Lung (tissue), 11 donors: ENCODE measurements at regions not wholly inside any gene's neighbourhood (a gene's known extent, or its start where the extent isn't known, plus 50 kb on each side); places are given as distances from the start of the nearest gene placed in this dataset.

ENCODE experiments used
- ATAC-seq: fragments of 200-7000 bp; cut with Tn5 transposase; one replicate; pipeline ENCODE4 v1.9.1; 2020; ENCODE audit warnings: moderate number of reproducible peaks; ENCODE audit not compliant: insufficient read depth, low FRiP score
- DNase-seq, 3 donors: peaks; one replicate each; pipeline ENCODE4 v3.0.0-alpha.2; 2013 to 2017
- H3K27ac ChIP-seq, 2 donors: one replicate each; pipeline ENCODE4 v1.5.1; 2013; ENCODE audit warnings: mild to moderate bottlenecking in 2 of 2, moderate library complexity in 2 of 2, control low read depth in 1 of 2, inconsistent platforms in 1 of 2, low read depth in 1 of 2, low read length in 1 of 2
- H3K27me3 ChIP-seq, 3 donors: one replicate each; pipeline ENCODE4 v1.5.1; 2013; ENCODE audit warnings: low read length in 2 of 3; ENCODE audit not compliant: control insufficient read depth in 3 of 3, insufficient read depth in 3 of 3
- H3K36me3 ChIP-seq, 4 donors: one replicate each; pipeline ENCODE4 v1.5.1; 2013; ENCODE audit warnings: low read length in 4 of 4, mild to moderate bottlenecking in 1 of 4, moderate library complexity in 1 of 4; ENCODE audit not compliant: control insufficient read depth in 4 of 4, insufficient read depth in 4 of 4
- H3K4me1 ChIP-seq, 5 donors: one replicate each; pipeline ENCODE4 v1.5.1; 2013; ENCODE audit warnings: low read length in 5 of 5, mild to moderate bottlenecking in 2 of 5, moderate library complexity in 1 of 5; ENCODE audit not compliant: control insufficient read depth in 5 of 5, insufficient read depth in 5 of 5
- H3K4me3 ChIP-seq: one replicate; pipeline ENCODE4 v1.5.1; 2013; ENCODE audit warnings: mild to moderate bottlenecking, control low read depth, moderate library complexity
- H3K9ac ChIP-seq, 2 donors: one replicate each; pipeline ENCODE4 v1.5.1; 2013; ENCODE audit warnings: low read length in 2 of 2, control low read depth in 1 of 2; ENCODE audit not compliant: insufficient read depth in 1 of 2
- H3K9me3 ChIP-seq, 4 donors: one replicate each; pipeline ENCODE4 v1.5.1; 2013; ENCODE audit warnings: low read length in 3 of 4, mild to moderate bottlenecking in 1 of 4, moderate library complexity in 1 of 4; ENCODE audit not compliant: control insufficient read depth in 4 of 4, insufficient read depth in 3 of 4
- CTCF ChIP-seq: IDR thresholded peaks from 2 replicates; pipeline ENCODE4 v1.5.1; 2012; ENCODE audit warnings: mild to moderate bottlenecking; ENCODE audit errors: control extremely low read depth, extremely low read depth
- WGBS, 2 donors: extraction: QIAGEN DNeasy Blood & Tissue Kit; methylation state at CpG; one replicate each; pipeline ENCODE4 v1.1.7; 2013; 5-methylcytosine and 5-hydroxymethylcytosine counted together
- donor health status: control.
- donor health status: control.
- donor health status: Bipolar disorder and iron deficiency.
- donor health status: healthy.
- donor health status: DM: yes; HTN: yes; CAD: no.

GRCh38 chr10:43861966-43862751 lies 213.5 kb upstream of the ZNF32 start:
- H3K4me1 ChIP-seq: peaks cover 0 to 12% (median 8%) of the 10 kb centered on the region in 5 donors
- no peak overlapping the region for H3K4me3 ChIP-seq
- H3K36me3 ChIP-seq: no peaks in the 10 kb centered on the region
- H3K9me3 ChIP-seq: no peaks in the 10 kb centered on the region
- no peak for DNase-seq
- no peak overlapping the region for H3K9ac ChIP-seq
- H3K27ac ChIP-seq: no peak overlapping the region
- no peak for TF ChIP-seq CTCF
- 60 to 82% methylated on average over 3 of the region's 3 CpGs for WGBS, 2 donors
- ATAC-seq: no peak
- no peaks in the 10 kb centered on the region for H3K27me3 ChIP-seq

- Histone ChIP-seq H3K9me3 (peaks cover 0 to 2% (median 0%) of the 10 kb centered on the region in 4 donors), H3K4me1 (peaks cover 0 to 10% (median 0%) of the 10 kb centered on the region in 5 donors), H3K36me3 (no peaks in the 10 kb centered on the region), H3K27me3 (no peaks in the 10 kb centered on the region), H3K27ac (no peak overlapping the region), H3K4me3 (no peak overlapping the region), H3K9ac (no peak overlapping the region)
- no peak for TF ChIP-seq CTCF
- DNase-seq (no peak), ATAC-seq (no peak)
- 82 to 88% methylated on average over 6 of the region's 6 CpGs for WGBS, 2 donors
Observed at GRCh38 chr10:43859016-43859525, 210.4 kb upstream of the ZNF32 start.

GRCh38 chr10:43857931-43858315 lies 209.2 kb upstream of the ZNF32 start:
- H3K36me3 ChIP-seq: no peaks in the 10 kb centered on the region
- H3K4me3 ChIP-seq: no peak overlapping the region
- no peaks in the 10 kb centered on the region for H3K27me3 ChIP-seq
- peaks cover 0 to 7% (median 0%) of the 10 kb centered on the region in 5 donors for H3K4me1 ChIP-seq
- H3K9ac ChIP-seq: no peak overlapping the region
- no peak for TF ChIP-seq CTCF
- peaks cover 0 to 2% (median 0%) of the 10 kb centered on the region in 4 donors for H3K9me3 ChIP-seq
- H3K27ac ChIP-seq: no peak overlapping the region
- WGBS, 2 donors: 86 to 95% methylated on average over 3 of the region's 3 CpGs
- ATAC-seq (no peak), DNase-seq (no peak)
